Lung (tissue), 11 donors: ENCODE measurements at regions not wholly inside any gene's neighbourhood (a gene's known extent, or its start where the extent isn't known, plus 50 kb on each side); places are given as distances from the start of the nearest gene placed in this dataset.

Experiments used
- ATAC-seq: fragments of 200-7000 bp; cut with Tn5 transposase; one replicate; pipeline ENCODE4 v1.9.1; 2020; ENCODE audit warnings: moderate number of reproducible peaks; ENCODE audit not compliant: insufficient read depth, low FRiP score
- DNase-seq, 3 donors: peaks; one replicate each; pipeline ENCODE4 v3.0.0-alpha.2; 2013 to 2017
- H3K27ac ChIP-seq, 2 donors: one replicate each; pipeline ENCODE4 v1.5.1; 2013; ENCODE audit warnings: mild to moderate bottlenecking in 2 of 2, moderate library complexity in 2 of 2, control low read depth in 1 of 2, inconsistent platforms in 1 of 2, low read depth in 1 of 2, low read length in 1 of 2
- H3K27me3 ChIP-seq, 3 donors: one replicate each; pipeline ENCODE4 v1.5.1; 2013; ENCODE audit warnings: low read length in 2 of 3; ENCODE audit not compliant: control insufficient read depth in 3 of 3, insufficient read depth in 3 of 3
- H3K36me3 ChIP-seq, 4 donors: one replicate each; pipeline ENCODE4 v1.5.1; 2013; ENCODE audit warnings: low read length in 4 of 4, mild to moderate bottlenecking in 1 of 4, moderate library complexity in 1 of 4; ENCODE audit not compliant: control insufficient read depth in 4 of 4, insufficient read depth in 4 of 4
- H3K4me1 ChIP-seq, 5 donors: one replicate each; pipeline ENCODE4 v1.5.1; 2013; ENCODE audit warnings: low read length in 5 of 5, mild to moderate bottlenecking in 2 of 5, moderate library complexity in 1 of 5; ENCODE audit not compliant: control insufficient read depth in 5 of 5, insufficient read depth in 5 of 5
- H3K4me3 ChIP-seq: one replicate; pipeline ENCODE4 v1.5.1; 2013; ENCODE audit warnings: mild to moderate bottlenecking, control low read depth, moderate library complexity
- H3K9ac ChIP-seq, 2 donors: one replicate each; pipeline ENCODE4 v1.5.1; 2013; ENCODE audit warnings: low read length in 2 of 2, control low read depth in 1 of 2; ENCODE audit not compliant: insufficient read depth in 1 of 2
- H3K9me3 ChIP-seq, 4 donors: one replicate each; pipeline ENCODE4 v1.5.1; 2013; ENCODE audit warnings: low read length in 3 of 4, mild to moderate bottlenecking in 1 of 4, moderate library complexity in 1 of 4; ENCODE audit not compliant: control insufficient read depth in 4 of 4, insufficient read depth in 3 of 4
- CTCF ChIP-seq: IDR thresholded peaks from 2 replicates; pipeline ENCODE4 v1.5.1; 2012; ENCODE audit warnings: mild to moderate bottlenecking; ENCODE audit errors: control extremely low read depth, extremely low read depth
- WGBS, 2 donors: extraction: QIAGEN DNeasy Blood & Tissue Kit; methylation state at CpG; one replicate each; pipeline ENCODE4 v1.1.7; 2013; 5-methylcytosine and 5-hydroxymethylcytosine counted together
- donor health status: control.
- donor health status: control.
- donor health status: Bipolar disorder and iron deficiency.
- donor health status: healthy.
- donor health status: DM: yes; HTN: yes; CAD: no.

GRCh38 chr10:61329854-61330253 is 123.3 kb downstream of the TMEM26 start:
- H3K36me3 ChIP-seq: no peaks in the 10 kb centered on the region
- H3K4me1 ChIP-seq: peaks cover 0 to 7% (median 0%) of the 10 kb centered on the region in 5 donors
- 91 to 96% methylated on average over 2 of the region's 2 CpGs for WGBS, 2 donors
- DNase-seq (no peak), ATAC-seq (no peak)
- no peaks in the 10 kb centered on the region for H3K27me3 ChIP-seq
- no peak overlapping the region for H3K27ac ChIP-seq
- no peak for TF ChIP-seq CTCF
- H3K4me3 ChIP-seq: no peak overlapping the region
- H3K9me3 ChIP-seq: peaks cover 0 to 3% (median 0%) of the 10 kb centered on the region in 4 donors
- H3K9ac ChIP-seq: no peak overlapping the region

- no peak overlapping the region for H3K27ac ChIP-seq
- no peak for DNase-seq
- no peak for ATAC-seq
Observed at GRCh38 chr10:61325223-61325960, 127.8 kb downstream of the TMEM26 start.

GRCh38 chr10:61323726-61324125 is 129.5 kb downstream of the TMEM26 start:
- no peak overlapping the region for H3K27ac ChIP-seq
- no peak for ATAC-seq
- no peak for TF ChIP-seq CTCF
- H3K36me3 ChIP-seq: no peaks in the 10 kb centered on the region
- H3K4me1 ChIP-seq: no peaks in the 10 kb centered on the region
- H3K9me3 ChIP-seq: no peaks in the 10 kb centered on the region
- H3K27me3 ChIP-seq: no peaks in the 10 kb centered on the region
- H3K4me3 ChIP-seq: no peak overlapping the region
- DNase-seq: no peak
- H3K9ac ChIP-seq: no peak overlapping the region

More at GRCh38 chr10:61325223-61325960, 127.8 kb downstream of the TMEM26 start:
- Histone ChIP-seq H3K4me3 (no peak overlapping the region), H3K4me1 (no peaks in the 10 kb centered on the region), H3K27me3 (no peaks in the 10 kb centered on the region), H3K36me3 (no peaks in the 10 kb centered on the region), H3K9me3 (peaks cover 0 to 3% (median 0%) of the 10 kb centered on the region in 4 donors), H3K9ac (no peak overlapping the region)
- TF ChIP-seq CTCF: no peak
- 79 to 84% methylated on average over 5 of the region's 5 CpGs for WGBS, 2 donors
